RWPE1 (cell line): ENCODE measurements at regions not wholly inside any gene's neighbourhood (a gene's known extent, or its start where the extent isn't known, plus 50 kb on each side); places are given as distances from the start of the nearest gene placed in this dataset.

ENCODE experiments used
- CTCF ChIA-PET: fragments of 350-600 bp; sonication (Branson Sonifier 250); formaldehyde crosslinking; extraction: SDS; loops from one replicate; lab custom pipeline; 2021; lab: Yijun Ruan, JAX
- POLR2A ChIA-PET: fragments of 400-600 bp; formaldehyde crosslinking; extraction: SDS; loops from one replicate; lab custom pipeline; 2020; ENCODE audit warnings: antibody characterized with exemption; ENCODE audit not compliant: low non-redundant PET; lab: Yijun Ruan, JAX
- DNase-seq: peaks from one replicate; pipeline ENCODE4 v3.0.0; 2012; ENCODE audit warnings: low spot score
- H3K27ac ChIP-seq: fragments of 450-650 bp; 2 replicates; pipeline ENCODE4 v1.5.1; 2017
- TF ChIP-seq, protein P1 (sequence below): fragments of 450-650 bp; conservative IDR thresholded peaks from 2 replicates; pipeline ENCODE4 v1.5.1; 2017; ENCODE audit warnings: low read depth, mild to moderate bottlenecking

DNA sequence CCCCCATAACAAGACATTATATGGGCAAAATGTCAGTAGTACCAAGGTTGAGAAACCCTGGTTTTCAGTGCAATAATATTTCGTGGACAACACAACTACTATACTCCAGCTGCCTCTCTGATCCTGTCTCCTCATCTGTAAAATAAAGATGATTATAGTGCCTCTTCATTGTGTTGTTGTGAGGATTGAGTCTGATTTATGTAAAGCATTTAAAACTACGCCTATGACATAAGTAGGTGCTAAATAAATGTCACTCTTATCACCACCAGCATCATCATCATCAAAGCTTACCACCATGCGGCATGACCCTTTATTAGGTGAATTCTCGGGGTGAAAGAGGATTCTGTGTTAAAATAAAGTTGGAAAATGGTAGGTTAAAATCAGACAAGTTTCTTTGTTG, 67.8 kb upstream of the IFNE start:
- ChIA-PET CTCF (interaction anchor here (0.6 to 0.9 kb wide), 3 partner anchors 15 to 245 kb away, joined by 3 to 4 read pairs (median 3); no protein-coding TSS in a partner anchor), POLR2A (no interaction called here)
- TF ChIP-seq, protein P1, sequence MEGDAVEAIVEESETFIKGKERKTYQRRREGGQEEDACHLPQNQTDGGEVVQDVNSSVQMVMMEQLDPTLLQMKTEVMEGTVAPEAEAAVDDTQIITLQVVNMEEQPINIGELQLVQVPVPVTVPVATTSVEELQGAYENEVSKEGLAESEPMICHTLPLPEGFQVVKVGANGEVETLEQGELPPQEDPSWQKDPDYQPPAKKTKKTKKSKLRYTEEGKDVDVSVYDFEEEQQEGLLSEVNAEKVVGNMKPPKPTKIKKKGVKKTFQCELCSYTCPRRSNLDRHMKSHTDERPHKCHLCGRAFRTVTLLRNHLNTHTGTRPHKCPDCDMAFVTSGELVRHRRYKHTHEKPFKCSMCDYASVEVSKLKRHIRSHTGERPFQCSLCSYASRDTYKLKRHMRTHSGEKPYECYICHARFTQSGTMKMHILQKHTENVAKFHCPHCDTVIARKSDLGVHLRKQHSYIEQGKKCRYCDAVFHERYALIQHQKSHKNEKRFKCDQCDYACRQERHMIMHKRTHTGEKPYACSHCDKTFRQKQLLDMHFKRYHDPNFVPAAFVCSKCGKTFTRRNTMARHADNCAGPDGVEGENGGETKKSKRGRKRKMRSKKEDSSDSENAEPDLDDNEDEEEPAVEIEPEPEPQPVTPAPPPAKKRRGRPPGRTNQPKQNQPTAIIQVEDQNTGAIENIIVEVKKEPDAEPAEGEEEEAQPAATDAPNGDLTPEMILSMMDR = no peak
- no peak for DNase-seq
- no peak overlapping the region for H3K27ac ChIP-seq

DNA sequence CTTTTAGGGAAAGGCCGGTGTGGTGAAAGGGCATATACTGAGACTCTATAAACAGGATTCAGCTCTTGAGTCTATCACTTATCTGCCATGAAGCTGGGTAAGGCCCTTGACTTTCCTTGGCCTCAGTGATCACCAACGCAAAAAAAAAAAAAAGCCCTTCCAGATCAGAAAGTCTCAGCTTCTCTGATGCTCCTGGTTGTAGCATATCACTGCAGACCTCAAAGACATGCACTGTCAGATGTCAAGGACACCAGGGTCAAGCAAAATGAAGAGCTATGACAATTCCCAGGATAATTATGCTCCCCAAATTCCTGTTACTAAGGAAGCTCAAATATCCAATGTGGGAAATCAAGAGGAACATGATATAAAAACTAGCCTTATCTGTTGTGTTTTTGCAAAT, 68.3 kb upstream of the IFNE start:
- no peak overlapping the region; the same call in 1 of the 2 replicates for H3K27ac ChIP-seq
- CTCF ChIA-PET = interaction anchor here (0.6 to 0.9 kb wide), 3 partner anchors 15 to 245 kb away, joined by 3 to 4 read pairs (median 3); no protein-coding TSS in a partner anchor
- TF ChIP-seq, protein P1 = no peak
- no peak for DNase-seq
- POLR2A ChIA-PET = no interaction called here

DNA sequence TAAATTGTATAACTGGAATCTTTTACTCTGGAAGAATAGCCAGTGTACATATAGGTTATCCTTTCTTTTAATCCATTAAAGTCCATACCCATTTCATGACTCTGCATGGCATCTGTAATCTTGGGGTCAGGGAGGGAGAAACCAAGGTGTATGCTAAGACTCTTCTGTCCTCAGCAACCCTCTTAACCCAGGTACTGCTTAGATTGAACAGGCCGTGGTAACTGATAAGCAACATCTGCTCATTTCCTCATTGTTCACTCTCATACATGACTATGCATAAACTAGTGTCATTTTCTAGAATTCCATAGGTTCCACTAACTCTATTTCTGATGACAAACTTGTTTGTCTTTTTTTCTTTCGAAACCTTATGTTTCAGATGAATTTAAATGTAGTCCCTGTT, 69.3 kb upstream of the IFNE start:
- ChIA-PET CTCF (interaction anchor here (1.1 kb wide), 1 partner anchor 237 kb away, joined by 3 read pairs; no protein-coding TSS in a partner anchor), POLR2A (no interaction called here)
- TF ChIP-seq, protein P1 = no peak
- DNase-seq = no peak
- no peak overlapping the region for H3K27ac ChIP-seq

DNA sequence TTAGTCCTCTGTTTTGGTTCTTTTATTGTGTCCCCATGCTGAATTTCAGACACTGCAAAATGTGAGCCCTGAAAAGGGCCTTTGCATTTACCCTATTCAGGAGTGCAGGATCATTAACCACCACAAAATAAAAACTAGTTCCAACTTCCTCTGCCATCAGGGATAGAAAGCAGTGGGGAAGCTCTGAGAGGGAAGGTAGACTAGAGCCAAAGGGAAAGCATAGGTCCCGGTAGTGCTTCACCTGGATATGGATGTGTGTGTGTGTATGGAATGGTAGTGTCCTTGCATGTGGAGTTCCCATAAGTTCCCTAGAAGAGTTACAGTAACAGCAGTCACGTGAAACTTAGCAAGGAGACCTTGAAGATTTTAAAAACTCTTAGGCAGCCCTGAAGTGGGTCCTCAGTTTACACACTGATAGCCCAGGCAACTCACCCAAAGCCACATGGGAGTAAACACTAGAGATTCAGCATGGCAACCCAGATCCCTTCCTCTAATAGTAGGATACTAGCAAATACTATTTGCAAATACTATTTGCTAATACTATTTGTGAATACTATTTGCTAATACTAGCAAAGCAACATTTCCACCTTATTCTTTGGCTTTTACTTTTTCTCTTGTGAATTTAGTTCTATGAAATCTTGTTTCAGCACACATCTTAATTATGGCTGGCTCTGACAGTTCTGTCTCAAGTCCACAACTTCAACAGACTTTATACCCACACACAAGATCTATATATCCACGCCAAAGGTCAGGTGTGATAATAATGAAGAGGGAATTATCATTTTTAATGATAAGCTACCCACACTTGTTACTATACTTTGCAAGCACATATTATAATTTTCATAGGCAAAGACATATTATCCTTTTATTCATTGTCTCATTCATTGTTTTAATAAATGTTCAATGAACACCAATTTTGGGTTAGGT, 70.4 kb upstream of the IFNE start:
- H3K27ac ChIP-seq = no peak overlapping the region
- CTCF ChIA-PET = interaction anchor here (0.6 to 1.1 kb wide), 2 partner anchors 16 to 236 kb away, joined by 3 read pairs; no protein-coding TSS in a partner anchor
- DNase-seq = no peak
- POLR2A ChIA-PET = no interaction called here
- TF ChIP-seq, protein P1 = no peak

DNA sequence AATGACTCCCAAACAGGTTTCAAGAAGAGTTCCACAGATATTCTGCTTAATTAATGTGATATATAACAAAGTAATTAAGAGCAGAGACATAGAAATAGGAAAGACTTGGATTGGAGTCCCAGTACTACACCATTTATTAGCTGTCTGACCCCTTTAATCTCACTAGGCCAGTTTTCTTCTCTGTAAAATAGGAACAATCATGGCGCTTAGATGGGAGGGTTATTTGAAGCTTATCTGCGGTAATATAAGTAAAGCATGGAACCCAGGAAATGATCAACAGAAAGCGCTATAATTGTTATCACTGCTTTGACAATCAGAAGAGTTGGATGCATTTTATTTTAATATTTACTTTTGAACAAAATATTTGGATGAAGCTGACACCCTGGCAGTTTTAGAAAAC, 71.3 kb upstream of the IFNE start:
- ChIA-PET CTCF (interaction anchor here (1.0 kb wide), 1 partner anchor 230 kb away, joined by 5 read pairs; no protein-coding TSS in a partner anchor), POLR2A (no interaction called here)
- TF ChIP-seq, protein P1 = no peak
- H3K27ac ChIP-seq = no peak overlapping the region
- DNase-seq = no peak

DNA sequence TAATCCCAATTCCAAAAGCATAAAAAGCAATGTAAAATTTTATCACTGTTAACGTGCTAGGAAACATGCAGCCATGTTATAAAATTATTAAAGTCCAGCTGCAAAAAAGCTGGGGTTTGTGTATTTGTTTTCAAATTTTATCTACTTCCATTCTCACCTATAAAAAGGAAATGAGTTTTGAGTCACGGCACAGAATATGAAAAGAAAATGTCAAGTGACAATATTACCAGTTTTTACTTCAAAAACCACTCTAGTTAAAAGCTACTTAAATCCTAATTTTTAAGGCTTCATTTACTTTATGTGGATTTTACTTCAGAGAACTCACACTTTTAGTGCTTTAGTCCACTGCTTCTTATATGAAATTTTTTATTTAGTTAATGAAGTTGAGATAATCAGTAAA, 72.7 kb upstream of the IFNE start:
- DNase-seq = no peak
- TF ChIP-seq, protein P1 = no peak
- POLR2A ChIA-PET = no interaction called here
- CTCF ChIA-PET = interaction anchor here (0.7 kb wide), 1 partner anchor 418 kb away, joined by 3 read pairs; no protein-coding TSS in a partner anchor
- H3K27ac ChIP-seq = no peak overlapping the region
